ENCODE measurements at regions not wholly inside any gene's neighbourhood (a gene's known extent, or its start where the extent isn't known, plus 50 kb on each side); places are given as distances from the start of the nearest gene placed in this dataset.

DNA sequence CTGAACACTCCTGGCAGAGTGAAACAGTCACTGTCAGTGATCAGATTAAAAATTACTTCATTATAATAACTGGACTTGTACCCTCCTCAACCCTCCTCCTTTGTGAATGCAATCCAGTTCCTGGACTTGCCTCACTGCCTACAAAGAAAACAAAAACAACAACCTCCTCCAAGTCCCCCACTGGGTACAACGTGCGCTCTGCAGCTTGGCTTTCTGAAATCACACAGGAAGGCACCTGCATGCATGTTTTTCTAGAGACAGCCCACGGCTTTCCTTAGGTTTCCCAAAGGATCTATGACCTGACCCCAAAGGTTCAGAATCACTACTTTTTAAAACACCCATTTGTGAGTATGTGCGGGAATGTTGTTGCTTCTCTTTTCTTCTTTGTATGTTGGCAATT is 61.4 kb upstream of the TUBA3E start:
- TF ChIP-seq CTCF (optimal IDR thresholded peaks at IDR 0.05 in 1 of 3, IDR thresholded peaks at IDR 0.05 in 1 of 3, conservative IDR thresholded peaks at IDR 0.05 in 1 of 3; ENCODE audit: extremely low read depth in 1 of 3, insufficient read depth in 2 of 3, low read length in 3 of 3) (no peak), EZH2 (IDR thresholded peaks at IDR 0.05; ENCODE audit: low read length) (no peak)
